HUES48 (cell line): ENCODE measurements at regions not wholly inside any gene's neighbourhood (a gene's known extent, or its start where the extent isn't known, plus 50 kb on each side); places are given as distances from the start of the nearest gene placed in this dataset.

ENCODE experiments used
- H3K27ac ChIP-seq: one replicate; pipeline ENCODE4 v1.7.0; 2013; ENCODE audit warnings: low read depth, low read length, inconsistent platforms
- H3K27me3 ChIP-seq: 2 replicates; pipeline ENCODE4 v1.6.1; 2013; ENCODE audit warnings: mild to moderate bottlenecking, low read length; ENCODE audit not compliant: control insufficient read depth, insufficient read depth
- H3K36me3 ChIP-seq: 2 replicates; pipeline ENCODE4 v1.6.1; 2013; ENCODE audit warnings: low read length; ENCODE audit not compliant: control insufficient read depth, insufficient read depth
- H3K4me1 ChIP-seq: 2 replicates; pipeline ENCODE4 v1.6.1; 2013; ENCODE audit warnings: mild to moderate bottlenecking, low read length; ENCODE audit not compliant: control insufficient read depth, insufficient read depth
- H3K4me3 ChIP-seq: 2 replicates; pipeline ENCODE4 v1.5.1; 2013; ENCODE audit warnings: mild to moderate bottlenecking, low read depth, low read length
- H3K9ac ChIP-seq: 2 replicates; pipeline ENCODE4 v1.6.1; 2013; ENCODE audit warnings: mild to moderate bottlenecking, low read depth, low read length, moderate library complexity
- H3K9me3 ChIP-seq: 2 replicates; pipeline ENCODE4 v1.6.1; 2013; ENCODE audit warnings: low read length; ENCODE audit not compliant: control insufficient read depth, insufficient read depth

GRCh38 chr12:76241371-76241770 lies 106.8 kb downstream of the BBS10 start:
- Histone ChIP-seq H3K27ac (no peak overlapping the region), H3K9ac (no peak overlapping the region), H3K9me3 (no peaks in the 10 kb centered on the region), H3K36me3 (no peaks in the 10 kb centered on the region), H3K4me3 (no peak overlapping the region), H3K27me3 (no peaks in the 10 kb centered on the region), H3K4me1 (no peaks in the 10 kb centered on the region)

DNA sequence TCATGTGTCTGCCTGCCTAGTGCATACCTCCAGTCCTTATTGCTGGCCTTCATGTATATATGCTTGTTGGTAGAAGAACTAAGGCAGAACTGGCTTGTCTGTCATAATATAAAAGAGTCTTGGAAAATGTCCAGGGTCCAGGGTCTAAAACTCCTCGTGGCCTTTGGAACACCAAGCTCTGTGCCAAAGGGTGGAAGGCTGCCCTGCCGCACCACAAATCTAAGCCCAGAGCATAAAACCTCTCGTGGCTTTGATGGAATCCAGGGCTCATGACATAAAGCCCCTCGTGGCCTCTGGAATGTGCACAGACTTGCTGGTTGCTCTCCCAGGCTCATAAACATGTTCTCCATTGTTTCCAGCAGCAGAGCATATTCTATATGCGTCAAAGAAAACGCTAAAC lies 107.9 kb downstream of the BBS10 start:
- no peaks in the 10 kb centered on the region for H3K9me3 ChIP-seq
- H3K9ac ChIP-seq: no peak overlapping the region
- H3K27ac ChIP-seq: no peak overlapping the region
- H3K36me3 ChIP-seq: no peaks in the 10 kb centered on the region
- no peaks in the 10 kb centered on the region for H3K4me1 ChIP-seq
- H3K4me3 ChIP-seq: no peak overlapping the region
- H3K27me3 ChIP-seq: no peaks in the 10 kb centered on the region

- Histone ChIP-seq H3K27ac (no peak overlapping the region), H3K27me3 (no peaks in the 10 kb centered on the region), H3K4me3 (no peak overlapping the region), H3K9ac (no peak overlapping the region), H3K4me1 (no peaks in the 10 kb centered on the region), H3K36me3 (no peaks in the 10 kb centered on the region), H3K9me3 (no peaks in the 10 kb centered on the region)
These were observed 109.5 kb downstream of the BBS10 start for GRCh38 chr12:76238688-76239087.

DNA sequence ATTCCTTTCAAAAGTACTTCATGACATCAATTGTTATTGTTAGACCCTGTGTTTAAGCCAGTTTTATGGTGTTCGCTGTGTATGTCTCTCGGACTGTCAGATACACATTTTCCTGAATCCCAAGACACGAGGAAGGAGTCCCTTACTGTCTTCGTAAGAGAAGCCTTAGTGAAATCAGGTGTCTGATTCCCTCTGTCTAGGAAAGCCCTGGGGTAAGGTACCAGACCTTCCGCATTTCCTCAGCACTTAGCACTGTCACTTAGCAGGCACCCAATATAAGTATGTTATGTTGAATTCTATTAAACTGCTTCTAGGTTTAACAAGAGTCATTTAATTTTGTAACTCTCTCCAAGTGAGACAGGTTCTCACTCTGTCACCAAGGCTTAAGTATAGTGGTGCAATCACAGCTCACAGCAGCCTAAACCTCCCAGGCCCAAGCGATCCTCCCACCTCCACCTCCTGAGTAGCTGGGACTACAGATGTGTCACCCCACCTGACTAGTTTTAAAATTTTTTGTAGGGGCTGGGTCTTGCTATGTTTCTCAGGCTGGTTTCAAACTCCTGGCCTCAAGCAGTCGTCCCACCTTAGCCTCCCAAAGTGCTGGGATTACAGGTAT lies 111.0 kb downstream of the BBS10 start:
- no peak overlapping the region for H3K4me3 ChIP-seq
- H3K4me1 ChIP-seq: no peaks in the 10 kb centered on the region
- H3K27me3 ChIP-seq: no peaks in the 10 kb centered on the region
- H3K9me3 ChIP-seq: no peaks in the 10 kb centered on the region
- no peak overlapping the region for H3K27ac ChIP-seq
- H3K9ac ChIP-seq: no peak overlapping the region
- no peaks in the 10 kb centered on the region for H3K36me3 ChIP-seq

DNA sequence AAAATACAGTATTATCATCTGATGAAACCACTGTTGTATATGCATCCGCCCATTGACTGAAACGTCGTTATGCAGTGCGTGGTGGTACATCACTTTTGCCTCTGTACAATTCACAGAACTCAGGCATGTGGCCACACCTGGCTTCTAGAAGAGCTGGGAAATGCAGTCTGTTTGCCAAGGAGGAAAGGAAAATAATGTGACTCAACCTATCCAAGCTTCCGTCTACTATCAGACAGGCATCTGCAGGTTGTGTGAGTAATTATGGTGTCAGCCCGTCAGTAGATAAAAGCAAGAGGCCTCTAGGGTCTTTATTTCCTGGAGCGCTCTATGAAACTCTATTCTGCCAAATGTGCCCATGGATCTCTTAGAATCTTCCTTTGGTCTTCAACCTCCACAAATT lies 111.6 kb downstream of the BBS10 start:
- no peaks in the 10 kb centered on the region for H3K36me3 ChIP-seq
- H3K4me1 ChIP-seq: no peaks in the 10 kb centered on the region
- no peak overlapping the region for H3K27ac ChIP-seq
- H3K27me3 ChIP-seq: no peaks in the 10 kb centered on the region
- H3K9ac ChIP-seq: no peak overlapping the region
- H3K9me3 ChIP-seq: no peaks in the 10 kb centered on the region
- H3K4me3 ChIP-seq: no peak overlapping the region

GRCh38 chr12:76234741-76235140 lies 113.5 kb downstream of the BBS10 start:
- Histone ChIP-seq H3K36me3 (no peaks in the 10 kb centered on the region), H3K27ac (no peak overlapping the region), H3K27me3 (no peaks in the 10 kb centered on the region), H3K4me3 (no peak overlapping the region), H3K4me1 (no peaks in the 10 kb centered on the region), H3K9ac (no peak overlapping the region), H3K9me3 (no peaks in the 10 kb centered on the region)

GRCh38 chr12:76232013-76232412 lies 116.2 kb downstream of the BBS10 start:
- Histone ChIP-seq H3K4me3 (no peak overlapping the region), H3K27me3 (no peaks in the 10 kb centered on the region), H3K9me3 (no peaks in the 10 kb centered on the region), H3K27ac (no peak overlapping the region), H3K36me3 (no peaks in the 10 kb centered on the region), H3K4me1 (no peaks in the 10 kb centered on the region), H3K9ac (no peak overlapping the region)

DNA sequence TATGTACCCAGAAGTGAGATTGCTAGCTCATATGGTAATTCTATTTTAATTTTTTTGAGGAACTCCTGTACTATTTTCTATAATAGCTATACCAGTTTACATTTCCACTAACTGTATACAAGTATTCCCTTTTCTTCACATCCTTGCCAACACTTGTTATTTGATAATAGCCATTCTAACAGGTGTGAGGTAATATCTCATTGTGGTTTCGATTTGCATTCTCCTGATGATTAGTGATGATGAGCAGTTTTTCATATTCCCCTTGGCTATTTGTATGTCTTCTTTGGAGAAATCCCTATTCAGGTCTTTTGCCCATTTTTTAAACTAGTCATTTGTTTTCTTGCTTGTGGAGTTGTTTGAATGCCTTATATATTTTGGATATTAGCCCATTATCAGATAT lies 121.3 kb downstream of the BBS10 start:
- no peaks in the 10 kb centered on the region for H3K9me3 ChIP-seq

GRCh38 chr12:76226397-76226796 lies 121.8 kb downstream of the BBS10 start:
- no peaks in the 10 kb centered on the region for H3K36me3 ChIP-seq
- H3K9me3 ChIP-seq: no peaks in the 10 kb centered on the region
- no peaks in the 10 kb centered on the region for H3K27me3 ChIP-seq

More for the DNA sequence above, 121.3 kb downstream of the BBS10 start:
- no peaks in the 10 kb centered on the region for H3K27me3 ChIP-seq
- no peak overlapping the region for H3K9ac ChIP-seq
- H3K27ac ChIP-seq: no peak overlapping the region
- H3K4me1 ChIP-seq: no peaks in the 10 kb centered on the region
- H3K4me3 ChIP-seq: no peak overlapping the region
- H3K36me3 ChIP-seq: no peaks in the 10 kb centered on the region

GRCh38 chr12:76223869-76224268 lies 124.3 kb downstream of the BBS10 start:
- Histone ChIP-seq H3K9me3 (no peaks in the 10 kb centered on the region), H3K27ac (no peak overlapping the region), H3K27me3 (no peaks in the 10 kb centered on the region), H3K36me3 (no peaks in the 10 kb centered on the region), H3K4me3 (no peak overlapping the region), H3K9ac (no peak overlapping the region), H3K4me1 (no peaks in the 10 kb centered on the region)

More at GRCh38 chr12:76226397-76226796, 121.8 kb downstream of the BBS10 start:
- H3K4me1 ChIP-seq: no peaks in the 10 kb centered on the region
- no peak overlapping the region for H3K27ac ChIP-seq
- H3K4me3 ChIP-seq: no peak overlapping the region
- no peak overlapping the region for H3K9ac ChIP-seq

DNA sequence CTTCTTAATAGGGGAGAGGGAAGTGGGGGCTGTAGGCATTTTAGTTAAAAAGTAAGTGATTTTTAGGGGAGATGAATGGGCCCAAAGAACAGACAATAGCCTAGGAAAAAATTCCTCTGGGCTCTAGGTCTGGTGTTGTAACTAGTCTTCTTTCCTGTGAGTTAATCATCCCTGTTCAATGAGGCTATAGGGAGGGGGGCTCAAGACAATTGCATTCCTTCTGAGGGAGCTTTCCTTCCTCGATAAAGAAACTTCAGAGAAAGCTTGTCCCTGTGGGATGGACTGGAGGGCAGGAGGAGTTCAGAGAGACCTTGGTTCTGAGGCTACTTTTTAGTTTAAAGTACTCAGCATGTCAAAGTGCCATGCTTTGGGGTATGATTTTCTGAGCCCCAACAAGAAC lies 127.2 kb downstream of the BBS10 start:
- H3K4me3 ChIP-seq: no peak overlapping the region
- no peaks in the 10 kb centered on the region for H3K27me3 ChIP-seq
- H3K9me3 ChIP-seq: no peaks in the 10 kb centered on the region
- no peak overlapping the region for H3K9ac ChIP-seq
- peak overlapping the region; percentile 21 for H3K27ac ChIP-seq
- H3K4me1 ChIP-seq: no peaks in the 10 kb centered on the region
- no peaks in the 10 kb centered on the region for H3K36me3 ChIP-seq

GRCh38 chr12:76219806-76220205 lies 128.4 kb downstream of the BBS10 start:
- Histone ChIP-seq H3K4me3 (no peak overlapping the region), H3K4me1 (no peaks in the 10 kb centered on the region), H3K9ac (no peak overlapping the region), H3K36me3 (no peaks in the 10 kb centered on the region), H3K27ac (no peak overlapping the region), H3K27me3 (no peaks in the 10 kb centered on the region), H3K9me3 (no peaks in the 10 kb centered on the region)
